NCI-H187 (cell line): ENCODE measurements at regions not wholly inside any gene's neighbourhood (a gene's known extent, or its start where the extent isn't known, plus 50 kb on each side); places are given as distances from the start of the nearest gene placed in this dataset.
"Not testable (repeated sequence)": the region's sequence is repeated elsewhere in the genome, so short reads cannot be mapped to it uniquely, and the experiment has no call there.

Experiments
- DNase-seq, 2 experiments: peaks; one replicate each; lab custom pipeline; 2025; lab: John Stamatoyannopoulos, UW

GRCh38 chr4:74505355-74505978 is 60.5 kb downstream of the AREG start:
- DNase-seq = peak; percentile 24 to 53

GRCh38 chr4:74509363-74509762 is 64.4 kb downstream of the AREG start:
- not testable (repeated sequence) for DNase-seq

- DNase-seq = no peak
Measured at GRCh38 chr4:74516303-74516702, 71.4 kb downstream of the AREG start.

- no peak for DNase-seq
Measured at GRCh38 chr4:74517996-74518395, 73.1 kb downstream of the AREG start.

GRCh38 chr4:74522251-74522991 is 77.5 kb downstream of the AREG start:
- no peak for DNase-seq

GRCh38 chr4:74523096-74523495 is 78.2 kb downstream of the AREG start:
- DNase-seq = no peak

- DNase-seq = no peak
Measured at GRCh38 chr4:74524985-74525384, 80.0 kb downstream of the AREG start.

GRCh38 chr4:74527049-74527448 is 82.1 kb downstream of the AREG start:
- peak; percentile 34 to 74 for DNase-seq

GRCh38 chr4:74528178-74528577 is 83.2 kb downstream of the AREG start:
- no peak for DNase-seq

GRCh38 chr4:74529284-74530041 is 84.5 kb downstream of the AREG start:
- no peak for DNase-seq

GRCh38 chr4:74531963-74532794 is 87.2 kb downstream of the AREG start:
- peak in 1 of 2 experiments; percentile 66 for DNase-seq

GRCh38 chr4:74534121-74534520 is 89.2 kb downstream of the AREG start:
- DNase-seq = no peak

GRCh38 chr4:74534936-74535335 is 90.0 kb downstream of the AREG start:
- DNase-seq = no peak

- no peak for DNase-seq
Measured at GRCh38 chr4:74535512-74535911, 90.6 kb downstream of the AREG start.

- DNase-seq = no peak
Measured at GRCh38 chr4:74536557-74536956, 91.6 kb downstream of the AREG start.

GRCh38 chr4:74537459-74537858 is 92.5 kb downstream of the AREG start:
- DNase-seq = no peak

- DNase-seq = no peak
Measured at GRCh38 chr4:74539044-74539790, 94.3 kb downstream of the AREG start.

GRCh38 chr4:74540193-74540592 is 95.3 kb downstream of the AREG start:
- DNase-seq = no peak

GRCh38 chr4:74541667-74542066 is 96.7 kb downstream of the AREG start:
- DNase-seq = no peak

GRCh38 chr4:74543231-74543781 is 98.4 kb downstream of the AREG start:
- DNase-seq = no peak

- DNase-seq = no peak
Measured at GRCh38 chr4:74543983-74544382, 99.0 kb downstream of the AREG start.
